AG04449 (cell line): ENCODE measurements at regions not wholly inside any gene's neighbourhood (a gene's known extent, or its start where the extent isn't known, plus 50 kb on each side); places are given as distances from the start of the nearest gene placed in this dataset.

Source experiments
- CTCF ChIA-PET: fragments of 350-600 bp; formaldehyde crosslinking; extraction: SDS; loops from one replicate; lab custom pipeline; 2021; ENCODE audit warnings: antibody characterized with exemption; lab: Yijun Ruan, JAX
- POLR2A ChIA-PET: fragments of 400-600, 350-600 bp; formaldehyde crosslinking; extraction: SDS; loops from one replicate; lab custom pipeline; 2020; ENCODE audit warnings: antibody characterized with exemption, inconsistent platforms; lab: Yijun Ruan, JAX
- DNase-seq: peaks from one replicate; pipeline ENCODE4 v3.0.0-alpha.2; 2010; ENCODE audit warnings: low read depth, low spot score
- H3K4me3 ChIP-seq: 2 replicates; pipeline ENCODE4 v1.5.1; 2011; ENCODE audit warnings: low read depth, mild to moderate bottlenecking, control low read depth, low read length
- CTCF ChIP-seq: IDR thresholded peaks from one replicate; pipeline ENCODE4 v1.5.1; 2011; ENCODE audit warnings: mild to moderate bottlenecking, moderate library complexity, low read length, control low read depth, inconsistent platforms; ENCODE audit not compliant: insufficient read depth; ENCODE audit errors: missing control alignments

GRCh38 chr1:62967031-62967430, 183.1 kb downstream of the ATG4C start:
- CTCF ChIA-PET, result no interaction called here
- DNase-seq, result no peak
- no peak overlapping the region for H3K4me3 ChIP-seq
- no peak for TF ChIP-seq CTCF
- POLR2A ChIA-PET, result no interaction called here

GRCh38 chr1:62977366-62977765, 193.4 kb downstream of the ATG4C start:
- CTCF ChIA-PET, result no interaction called here
- no peak overlapping the region for H3K4me3 ChIP-seq
- no peak for TF ChIP-seq CTCF
- POLR2A ChIA-PET, result no interaction called here
- no peak for DNase-seq

GRCh38 chr1:62978741-62979140, 194.8 kb downstream of the ATG4C start:
- ChIA-PET CTCF (no interaction called here), POLR2A (no interaction called here)
- no peak overlapping the region for H3K4me3 ChIP-seq
- no peak for TF ChIP-seq CTCF
- DNase-seq, result no peak

- no peak overlapping the region for H3K4me3 ChIP-seq
- CTCF ChIA-PET, result no interaction called here
- no peak for DNase-seq
- TF ChIP-seq CTCF, result no peak
- POLR2A ChIA-PET, result no interaction called here
Observed at GRCh38 chr1:62981434-62981833, 197.5 kb downstream of the ATG4C start.

GRCh38 chr1:62988867-62989266, 204.9 kb downstream of the ATG4C start:
- TF ChIP-seq CTCF, result no peak
- no peak overlapping the region for H3K4me3 ChIP-seq
- DNase-seq, result no peak
- ChIA-PET CTCF (no interaction called here), POLR2A (no interaction called here)

- TF ChIP-seq CTCF, result no peak
- H3K4me3 ChIP-seq, result no peak overlapping the region
- no peak for DNase-seq
- CTCF ChIA-PET, result no interaction called here
- POLR2A ChIA-PET, result no interaction called here
Observed at GRCh38 chr1:62989497-62989896, 205.6 kb downstream of the ATG4C start.
